Thymus (tissue), 11 donors: ENCODE measurements at regions not wholly inside any gene's neighbourhood (a gene's known extent, or its start where the extent isn't known, plus 50 kb on each side); places are given as distances from the start of the nearest gene placed in this dataset.
A peak's percentile ranks its signal among the peaks of the same experiment; 100 is the strongest.

Experiments used
- DNase-seq, 9 donors: peaks; one replicate each; pipeline ENCODE4 v3.0.0-alpha.2; 2013; ENCODE audit warnings: low spot score in 9 of 9, low read depth in 6 of 9, missing footprints in 1 of 9
- H3K27ac ChIP-seq, 2 donors: one replicate each; pipeline ENCODE4 v1.5.1; 2013; ENCODE audit warnings: control low read depth in 1 of 2, low read depth in 1 of 2, low read length in 1 of 2, mild to moderate bottlenecking in 1 of 2, moderate library complexity in 1 of 2
- H3K27me3 ChIP-seq, 2 donors: one replicate each; pipeline ENCODE4 v1.5.1; 2013; ENCODE audit warnings: low read length in 1 of 2; ENCODE audit not compliant: control insufficient read depth in 2 of 2, insufficient read depth in 1 of 2
- H3K36me3 ChIP-seq, 2 donors: one replicate each; pipeline ENCODE4 v1.5.1; 2013; ENCODE audit warnings: low read length in 1 of 2, mild to moderate bottlenecking in 1 of 2, moderate library complexity in 1 of 2; ENCODE audit not compliant: control insufficient read depth in 2 of 2, insufficient read depth in 2 of 2
- H3K4me1 ChIP-seq, 2 donors: one replicate each; pipeline ENCODE4 v1.5.1; 2013; ENCODE audit warnings: low read length in 2 of 2; ENCODE audit not compliant: control insufficient read depth in 2 of 2, insufficient read depth in 2 of 2
- H3K4me3 ChIP-seq, 2 donors: one replicate each; pipeline ENCODE4 v1.5.1; 2013; ENCODE audit warnings: low read length in 2 of 2, control low read depth in 1 of 2, mild to moderate bottlenecking in 1 of 2
- H3K9me3 ChIP-seq, 2 donors: one replicate each; pipeline ENCODE4 v1.5.1; 2013; ENCODE audit warnings: low read length in 1 of 2, mild to moderate bottlenecking in 1 of 2; ENCODE audit not compliant: control insufficient read depth in 2 of 2, insufficient read depth in 1 of 2
- WGBS: extraction: QIAGEN DNeasy Blood & Tissue Kit; methylation state at CpG from one replicate; pipeline ENCODE4 v1.1.7; 2013; 5-methylcytosine and 5-hydroxymethylcytosine counted together
- donor health status: healthy.

DNA sequence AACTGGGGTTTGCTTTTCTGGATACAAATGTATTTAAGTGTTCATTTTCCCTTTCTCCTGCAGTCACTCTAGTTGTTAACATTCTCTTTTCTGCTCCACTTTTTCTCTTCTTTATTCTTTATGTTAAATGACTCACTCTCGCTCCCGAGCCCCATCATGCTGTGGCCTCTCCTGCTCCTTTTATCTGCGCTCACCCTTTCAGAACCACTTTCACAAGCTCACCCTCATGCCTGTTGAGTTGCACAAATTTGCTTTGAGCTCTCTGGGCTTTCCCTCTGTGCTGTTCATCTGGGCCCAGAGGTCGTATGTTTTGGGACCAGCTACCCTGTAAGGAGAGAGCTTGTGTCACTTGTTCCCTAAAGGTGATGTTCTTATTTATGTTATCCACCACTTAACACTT is 98.1 kb upstream of the ASCC3 start:
- no peaks in the 10 kb centered on the region for H3K9me3 ChIP-seq
- no peak for DNase-seq
- no peak overlapping the region for H3K27ac ChIP-seq
- H3K4me1 ChIP-seq: no peaks in the 10 kb centered on the region
- no peaks in the 10 kb centered on the region for H3K27me3 ChIP-seq
- no peak overlapping the region for H3K4me3 ChIP-seq
- WGBS: 82% methylated on average over 4 of the region's 4 CpGs
- no peaks in the 10 kb centered on the region for H3K36me3 ChIP-seq

DNA sequence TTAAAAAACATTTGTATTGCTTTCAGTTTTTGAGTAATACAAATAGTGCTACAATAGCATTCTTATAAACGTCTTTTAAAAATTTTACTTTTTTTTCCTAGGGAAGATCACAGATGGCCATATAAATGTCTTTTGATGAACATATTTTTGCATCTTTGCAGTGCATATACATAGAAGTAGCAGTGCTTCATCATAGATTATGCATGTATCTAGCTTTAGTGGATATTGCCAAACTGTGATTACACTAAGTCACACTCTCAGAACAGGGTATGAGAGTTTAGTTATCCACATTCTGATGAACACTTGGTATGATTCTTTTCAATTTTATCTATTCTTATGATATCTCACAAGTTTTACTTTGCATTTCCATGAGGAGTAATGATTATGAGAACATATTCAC is 99.8 kb upstream of the ASCC3 start:
- Histone ChIP-seq H3K4me3 (no peak overlapping the region), H3K27ac (no peak overlapping the region), H3K27me3 (no peaks in the 10 kb centered on the region), H3K36me3 (no peaks in the 10 kb centered on the region), H3K9me3 (no peaks in the 10 kb centered on the region), H3K4me1 (no peaks in the 10 kb centered on the region)
- 100% methylated on average over 1 of the region's 1 CpG for WGBS
- no peak for DNase-seq

- Histone ChIP-seq H3K27ac (no peak overlapping the region), H3K36me3 (no peaks in the 10 kb centered on the region), H3K4me1 (no peaks in the 10 kb centered on the region), H3K27me3 (no peaks in the 10 kb centered on the region), H3K4me3 (no peak overlapping the region), H3K9me3 (no peaks in the 10 kb centered on the region)
- WGBS: 99% methylated on average over 1 of the region's 1 CpG
- DNase-seq: no peak
Measured at GRCh38 chr6:100986921-100987320, 105.8 kb upstream of the ASCC3 start.

DNA sequence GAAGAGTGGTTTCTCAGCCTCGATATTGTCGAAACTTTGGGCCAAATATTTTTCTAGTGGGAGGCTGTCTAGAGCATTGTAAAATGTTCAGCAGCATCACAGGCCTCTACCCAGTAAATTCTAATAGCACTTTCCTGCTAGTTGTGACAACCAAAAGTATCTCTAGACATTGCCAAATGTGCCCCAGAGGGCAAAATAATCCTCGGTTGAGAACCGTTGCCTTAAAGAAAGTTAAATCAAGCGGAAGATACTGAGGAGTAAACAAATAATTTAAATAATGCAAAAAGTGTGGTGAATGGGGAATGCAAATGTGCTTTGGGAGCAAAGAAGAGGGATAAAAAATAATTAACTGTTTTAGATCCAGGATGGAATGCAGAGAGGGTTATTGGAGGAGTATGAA is 106.4 kb upstream of the ASCC3 start:
- no peak overlapping the region for H3K27ac ChIP-seq
- no peaks in the 10 kb centered on the region for H3K9me3 ChIP-seq
- DNase-seq: no peak
- H3K36me3 ChIP-seq: no peaks in the 10 kb centered on the region
- H3K27me3 ChIP-seq: no peaks in the 10 kb centered on the region
- 95% methylated on average over 5 of the region's 5 CpGs for WGBS
- no peak overlapping the region for H3K4me3 ChIP-seq
- no peaks in the 10 kb centered on the region for H3K4me1 ChIP-seq

DNA sequence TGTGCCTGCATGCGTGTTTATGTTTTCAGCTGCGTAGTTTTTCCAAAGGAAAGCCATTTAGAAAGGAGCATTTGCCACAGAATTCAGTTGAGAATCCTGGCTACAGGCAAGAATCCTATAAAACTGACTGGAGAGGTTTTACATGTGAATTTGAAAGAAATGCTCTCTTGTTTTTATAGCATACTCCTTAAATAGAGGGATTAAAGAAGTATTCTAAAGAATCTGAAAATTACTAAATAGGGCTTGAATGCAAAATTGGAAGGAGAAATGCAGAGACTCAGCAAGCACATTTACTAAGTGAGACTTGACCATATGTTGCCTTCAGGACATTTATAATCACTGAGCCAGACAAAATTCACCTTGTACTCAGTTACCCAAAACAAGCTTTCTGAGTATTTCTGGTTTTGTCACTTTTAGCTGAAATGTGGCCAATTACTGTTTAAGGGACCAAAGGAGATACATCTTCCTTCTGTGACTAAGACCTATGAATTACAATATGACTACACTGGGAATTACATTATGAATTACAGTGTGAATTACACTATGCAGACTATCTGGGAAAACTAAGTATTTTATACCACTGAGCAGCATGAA is 107.4 kb upstream of the ASCC3 start:
- Histone ChIP-seq H3K27me3 (no peaks in the 10 kb centered on the region), H3K4me3 (no peak overlapping the region), H3K27ac (no peak overlapping the region), H3K36me3 (no peaks in the 10 kb centered on the region), H3K9me3 (no peaks in the 10 kb centered on the region), H3K4me1 (no peaks in the 10 kb centered on the region)
- no peak for DNase-seq
- 97% methylated on average over 2 of the region's 2 CpGs for WGBS

GRCh38 chr6:100990070-100990469 is 108.9 kb upstream of the ASCC3 start:
- 69% methylated on average over 1 of the region's 1 CpG for WGBS

GRCh38 chr6:100996409-100996808 is 115.3 kb upstream of the ASCC3 start:
- H3K27ac ChIP-seq: no peak overlapping the region
- H3K9me3 ChIP-seq: no peaks in the 10 kb centered on the region
- no peaks in the 10 kb centered on the region for H3K4me1 ChIP-seq
- no peaks in the 10 kb centered on the region for H3K36me3 ChIP-seq
- no peaks in the 10 kb centered on the region for H3K27me3 ChIP-seq
- no peak overlapping the region for H3K4me3 ChIP-seq
- DNase-seq: peak in 1 of 9 donors; percentile 16

More at GRCh38 chr6:100990070-100990469, 108.9 kb upstream of the ASCC3 start:
- Histone ChIP-seq H3K4me3 (no peak overlapping the region), H3K27me3 (no peaks in the 10 kb centered on the region), H3K36me3 (no peaks in the 10 kb centered on the region), H3K9me3 (no peaks in the 10 kb centered on the region), H3K4me1 (no peaks in the 10 kb centered on the region), H3K27ac (no peak overlapping the region)
- no peak for DNase-seq

- no peaks in the 10 kb centered on the region for H3K9me3 ChIP-seq
- no peak for DNase-seq
- H3K4me3 ChIP-seq: no peak overlapping the region
- H3K27me3 ChIP-seq: no peaks in the 10 kb centered on the region
- no peak overlapping the region for H3K27ac ChIP-seq
- no peaks in the 10 kb centered on the region for H3K36me3 ChIP-seq
- H3K4me1 ChIP-seq: no peaks in the 10 kb centered on the region
- WGBS: 86% methylated on average over 3 of the region's 3 CpGs
Measured at GRCh38 chr6:100998111-100998510, 117.0 kb upstream of the ASCC3 start.

- Histone ChIP-seq H3K4me3 (no peak overlapping the region), H3K9me3 (no peaks in the 10 kb centered on the region), H3K4me1 (no peaks in the 10 kb centered on the region), H3K27me3 (no peaks in the 10 kb centered on the region), H3K27ac (no peak overlapping the region), H3K36me3 (no peaks in the 10 kb centered on the region)
- WGBS: 95% methylated on average over 2 of the region's 2 CpGs
- no peak for DNase-seq
Measured at GRCh38 chr6:100999034-100999597, 118.0 kb upstream of the ASCC3 start.
